ENCODE measurements at regions not wholly inside any gene's neighbourhood (a gene's known extent, or its start where the extent isn't known, plus 50 kb on each side); places are given as distances from the start of the nearest gene placed in this dataset.

GRCh38 chr19:20423381-20424197, 142.0 kb downstream of the ZNF737 start:
- peak overlapping the region; percentile 95 to 99 (median 98) for H3K4me3 Mint-ChIP-seq
- peak overlapping the region; percentile 99 to 100 (median 99) for H3K27ac Mint-ChIP-seq
- H3K9me3 Mint-ChIP-seq, result peaks cover 9% of the 10 kb centered on the region
- H3K4me1 Mint-ChIP-seq, result no peaks in the 10 kb centered on the region
- peaks cover 43% of the 10 kb centered on the region for H3K36me3 Mint-ChIP-seq (ENCODE audit: low read depth)
- no peaks in the 10 kb centered on the region for H3K27me3 Mint-ChIP-seq (ENCODE audit: low read depth)
- no peak for TF ChIP-seq CTCF (IDR thresholded peaks at IDR 0.05; ENCODE audit: unreplicated experiment in 3 of 3)

DNA sequence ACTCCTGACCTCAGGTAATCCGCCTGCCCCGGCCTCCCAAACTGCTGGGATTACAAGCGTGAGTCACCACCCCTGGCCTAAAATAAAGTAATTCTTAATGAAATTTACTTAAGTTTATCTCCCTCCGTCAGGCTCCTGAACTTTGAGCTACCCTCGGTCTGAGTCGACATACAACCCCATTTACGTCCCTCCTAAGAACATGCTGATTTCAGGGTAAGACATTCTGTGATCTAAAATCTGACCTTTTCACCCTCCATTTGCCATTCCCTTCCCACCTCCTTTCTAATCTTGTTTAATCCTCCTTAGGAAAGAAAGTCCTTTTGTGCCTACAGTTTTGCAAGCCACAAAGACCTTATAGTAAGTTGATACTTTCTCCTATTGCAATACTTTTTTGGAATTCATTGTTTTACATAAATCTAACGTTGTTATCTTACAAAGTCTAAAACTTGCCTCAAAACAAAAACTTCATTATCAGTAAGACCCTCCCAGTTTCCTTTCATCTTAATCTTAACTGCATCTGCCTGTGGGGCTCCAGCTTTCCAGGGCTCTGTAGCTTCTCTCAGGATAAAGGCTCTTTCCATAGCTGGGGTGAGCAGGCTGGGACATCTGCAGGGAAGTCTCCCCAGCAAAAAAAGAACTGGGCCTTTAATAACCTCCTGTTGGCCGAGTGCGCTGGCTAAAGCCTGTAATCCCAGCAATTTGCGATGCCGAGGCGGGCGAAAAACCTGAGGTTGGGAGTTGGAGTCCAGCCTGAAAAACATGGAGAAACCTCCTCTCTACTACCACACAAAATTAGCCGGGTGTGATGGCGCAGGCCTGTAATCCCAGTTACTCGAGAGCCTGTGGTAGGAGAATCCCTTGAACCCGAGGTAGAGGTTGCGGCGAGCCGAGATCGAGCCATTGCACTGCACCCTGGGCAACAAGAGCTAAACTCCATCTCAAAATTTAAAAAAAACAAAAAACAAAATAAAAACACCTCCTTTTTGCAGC, 143.1 kb downstream of the ZNF737 start:
- no peak for TF ChIP-seq CTCF (IDR thresholded peaks at IDR 0.05; ENCODE audit: unreplicated experiment in 3 of 3)
- Mint-ChIP-seq H3K36me3 (ENCODE audit: low read depth) (peaks cover 51% of the 10 kb centered on the region), H3K4me3 (peak overlapping the region; percentile 95 to 99 (median 98)), H3K27me3 (ENCODE audit: low read depth) (no peaks in the 10 kb centered on the region), H3K9me3 (peaks cover 9% of the 10 kb centered on the region), H3K4me1 (no peaks in the 10 kb centered on the region), H3K27ac (peak overlapping the region; percentile 99 to 100 (median 99))

- Mint-ChIP-seq H3K4me3 (no peak overlapping the region), H3K36me3 (ENCODE audit: low read depth) (peaks cover 85% of the 10 kb centered on the region), H3K4me1 (no peaks in the 10 kb centered on the region), H3K9me3 (peaks cover 10% of the 10 kb centered on the region), H3K27ac (no peak overlapping the region), H3K27me3 (ENCODE audit: low read depth) (no peaks in the 10 kb centered on the region)
- no peak for TF ChIP-seq CTCF (IDR thresholded peaks at IDR 0.05; ENCODE audit: unreplicated experiment in 3 of 3)
These were observed 148.9 kb downstream of the ZNF737 start for GRCh38 chr19:20416661-20417060.

DNA sequence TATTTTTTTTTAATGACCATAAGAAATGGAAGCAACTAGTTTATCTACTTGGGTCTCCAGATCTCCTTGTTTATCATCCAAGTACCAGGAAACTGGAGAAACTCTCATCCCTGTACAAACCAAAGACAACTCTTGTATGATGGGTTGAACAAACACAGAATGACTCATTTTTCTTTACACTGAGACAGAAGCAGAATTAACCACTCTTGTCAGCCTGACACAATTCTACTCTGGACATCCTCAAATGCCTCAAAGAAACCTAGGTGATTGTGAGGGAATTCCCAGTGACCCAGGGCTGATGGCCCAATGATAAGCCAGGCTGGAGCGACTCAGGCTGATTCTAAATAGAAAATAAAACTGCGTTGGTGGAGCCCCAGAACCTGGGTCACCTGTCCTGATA, 151.5 kb downstream of the ZNF737 start:
- TF ChIP-seq CTCF (IDR thresholded peaks at IDR 0.05; ENCODE audit: unreplicated experiment in 3 of 3), result no peak
- Mint-ChIP-seq H3K36me3 (ENCODE audit: low read depth) (peaks cover 86% of the 10 kb centered on the region), H3K27ac (no peak overlapping the region), H3K4me1 (no peaks in the 10 kb centered on the region), H3K4me3 (no peak overlapping the region), H3K27me3 (ENCODE audit: low read depth) (no peaks in the 10 kb centered on the region), H3K9me3 (peaks cover 19% of the 10 kb centered on the region)

GRCh38 chr19:20413705-20414104, 151.9 kb downstream of the ZNF737 start:
- Mint-ChIP-seq H3K27me3 (ENCODE audit: low read depth) (no peaks in the 10 kb centered on the region), H3K4me3 (no peak overlapping the region), H3K36me3 (ENCODE audit: low read depth) (peaks cover 86% of the 10 kb centered on the region), H3K4me1 (no peaks in the 10 kb centered on the region), H3K9me3 (peaks cover 21% of the 10 kb centered on the region), H3K27ac (no peak overlapping the region)
- TF ChIP-seq CTCF (IDR thresholded peaks at IDR 0.05; ENCODE audit: unreplicated experiment in 3 of 3), result no peak

All from nephron (organoid).